IMR-90 (cell line): ENCODE measurements at regions not wholly inside any gene's neighbourhood (a gene's known extent, or its start where the extent isn't known, plus 50 kb on each side); places are given as distances from the start of the nearest gene placed in this dataset.

Experiments used
- CEBPB ChIP-seq: IDR thresholded peaks from 2 replicates; pipeline ENCODE4 v1.6.1; 2012; ENCODE audit warnings: low read depth, low read length, improper control_type of control experiment
- CTCF ChIP-seq: conservative IDR thresholded peaks from 2 replicates; pipeline ENCODE4 v1.5.1; 2012; ENCODE audit warnings: mild to moderate bottlenecking, low read depth, low read length, improper control_type of control experiment
- POLR2A ChIP-seq: IDR thresholded peaks from 2 replicates; pipeline ENCODE4 v1.6.1; 2012; ENCODE audit warnings: mild to moderate bottlenecking, low read depth, low read length
- RAD21 ChIP-seq: IDR thresholded peaks from 2 replicates; pipeline ENCODE4 v1.6.1; 2012; ENCODE audit warnings: low read length, improper control_type of control experiment
- RCOR1 ChIP-seq: IDR thresholded peaks from 2 replicates; pipeline ENCODE4 v1.6.1; 2012; ENCODE audit warnings: mild to moderate bottlenecking, low read length, improper control_type of control experiment; ENCODE audit not compliant: insufficient replicate concordance
- RFX5 ChIP-seq: IDR thresholded peaks from 2 replicates; pipeline ENCODE4 v1.8.0; 2012; ENCODE audit warnings: low read depth, mild to moderate bottlenecking, low read length, moderate library complexity
- USF2 ChIP-seq: fragments of 150-350 bp; IDR thresholded peaks from 2 replicates; pipeline ENCODE4 v1.6.1; 2017; ENCODE audit warnings: mild to moderate bottlenecking, antibody characterized with exemption, low read length, low read depth

GRCh38 chr2:52597346-52597745 is 1170.3 kb upstream of the CHAC2 start:
- TF ChIP-seq CTCF (no peak), RAD21 (no peak), CEBPB (no peak), USF2 (no peak), RFX5 (no peak), POLR2A (no peak), RCOR1 (no peak)
